Heart left ventricle (tissue), 13 donors: ENCODE measurements at regions not wholly inside any gene's neighbourhood (a gene's known extent, or its start where the extent isn't known, plus 50 kb on each side); places are given as distances from the start of the nearest gene placed in this dataset.

ENCODE experiments used
- POLR2A ChIP-seq, 2 donors: fragments of 450-650 bp; IDR thresholded peaks; one replicate each; pipeline ENCODE4 v1.6.1; 2017; ENCODE audit warnings: antibody characterized with exemption in 2 of 2, mild to moderate bottlenecking in 2 of 2, moderate library complexity in 2 of 2
- TF ChIP-seq, protein P1 (sequence below), 12 donors: fragments of 200-600 bp; sonication (generic) in 4 of 12; IDR thresholded peaks; one replicate each; pipeline versions ENCODE4 v1.5.0 to v1.8.0; 2018 to 2022; ENCODE audit warnings: antibody characterized with exemption in 12 of 12, mild to moderate bottlenecking in 5 of 12
- donor health status: ischemic (EF 13 %, LVEDD 7.1; RV severe dilation, severe dysfunction).
- donor health status: DM: no; HTN: yes; CAD: no.
- donor health status: DM: no; HTN: no; CAD: no.
- donor health status: ischemic (EF 25% LVEDD 6.9; RV normal size, moderate dysfunction).
- donor health status: ischemic (EF 25% LVEDD 5.7; RV mildly dilated, moderate dysfunction).
- donor health status: ischemic (EF 35%, LVEDD 5.7; RV mildly dilated, moderate dysfunction).
- donor health status: nonischemic (EF 11% LVEDD 7.7; RV severe dilation, severe dysfunction).
- donor health status: DM: yes; HTN: yes; CAD: no.
- donor health status: PGD.
- donor health status: ischemic (EF 29% LVEDD 5.4; RV normal size, mild dysfunction).
- donor health status: nonischemic (EF 23%, LVEDD 6.1; RV moderate dilation, normal function).

- TF ChIP-seq POLR2A (IDR thresholded peaks at IDR 0.05) = no peak
- TF ChIP-seq, protein P1, sequence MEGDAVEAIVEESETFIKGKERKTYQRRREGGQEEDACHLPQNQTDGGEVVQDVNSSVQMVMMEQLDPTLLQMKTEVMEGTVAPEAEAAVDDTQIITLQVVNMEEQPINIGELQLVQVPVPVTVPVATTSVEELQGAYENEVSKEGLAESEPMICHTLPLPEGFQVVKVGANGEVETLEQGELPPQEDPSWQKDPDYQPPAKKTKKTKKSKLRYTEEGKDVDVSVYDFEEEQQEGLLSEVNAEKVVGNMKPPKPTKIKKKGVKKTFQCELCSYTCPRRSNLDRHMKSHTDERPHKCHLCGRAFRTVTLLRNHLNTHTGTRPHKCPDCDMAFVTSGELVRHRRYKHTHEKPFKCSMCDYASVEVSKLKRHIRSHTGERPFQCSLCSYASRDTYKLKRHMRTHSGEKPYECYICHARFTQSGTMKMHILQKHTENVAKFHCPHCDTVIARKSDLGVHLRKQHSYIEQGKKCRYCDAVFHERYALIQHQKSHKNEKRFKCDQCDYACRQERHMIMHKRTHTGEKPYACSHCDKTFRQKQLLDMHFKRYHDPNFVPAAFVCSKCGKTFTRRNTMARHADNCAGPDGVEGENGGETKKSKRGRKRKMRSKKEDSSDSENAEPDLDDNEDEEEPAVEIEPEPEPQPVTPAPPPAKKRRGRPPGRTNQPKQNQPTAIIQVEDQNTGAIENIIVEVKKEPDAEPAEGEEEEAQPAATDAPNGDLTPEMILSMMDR (IDR thresholded peaks at IDR 0.05) = no peak
Measured at GRCh38 chr6:112853162-112853561, 506.0 kb downstream of the RFPL4B start.
